ENCODE measurements at regions not wholly inside any gene's neighbourhood (a gene's known extent, or its start where the extent isn't known, plus 50 kb on each side); places are given as distances from the start of the nearest gene placed in this dataset.

DNA sequence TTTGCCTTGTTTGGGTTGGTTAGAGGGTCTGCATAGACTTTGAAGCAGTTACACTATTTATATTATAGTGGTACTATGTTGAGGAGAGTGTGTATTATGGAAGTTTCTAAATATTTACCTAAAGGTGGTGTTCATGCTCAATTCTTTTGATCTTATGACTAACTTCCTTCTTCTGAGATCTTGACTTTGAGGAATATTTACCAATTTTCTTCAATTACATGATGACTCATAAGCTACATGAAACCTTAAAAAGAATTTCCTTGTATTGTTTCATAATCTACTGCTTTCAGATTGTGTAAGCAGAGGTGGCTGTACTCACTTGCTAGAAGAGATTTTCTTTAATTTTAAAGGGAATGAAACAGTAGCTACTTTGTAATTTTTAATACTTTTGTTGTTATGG is 276.1 kb downstream of the TAF11L14 start:
- Histone ChIP-seq H3K9me3 (no peaks in the 10 kb centered on the region), H3K4me1 (no peaks in the 10 kb centered on the region), H3K27me3 (no peaks in the 10 kb centered on the region), H3K4me3 (no peak overlapping the region), H3K27ac (no peak overlapping the region), H3K36me3 (no peaks in the 10 kb centered on the region)
- no peak for TF ChIP-seq POLR2A (IDR thresholded peaks at IDR 0.05)
- TF ChIP-seq, protein P1, sequence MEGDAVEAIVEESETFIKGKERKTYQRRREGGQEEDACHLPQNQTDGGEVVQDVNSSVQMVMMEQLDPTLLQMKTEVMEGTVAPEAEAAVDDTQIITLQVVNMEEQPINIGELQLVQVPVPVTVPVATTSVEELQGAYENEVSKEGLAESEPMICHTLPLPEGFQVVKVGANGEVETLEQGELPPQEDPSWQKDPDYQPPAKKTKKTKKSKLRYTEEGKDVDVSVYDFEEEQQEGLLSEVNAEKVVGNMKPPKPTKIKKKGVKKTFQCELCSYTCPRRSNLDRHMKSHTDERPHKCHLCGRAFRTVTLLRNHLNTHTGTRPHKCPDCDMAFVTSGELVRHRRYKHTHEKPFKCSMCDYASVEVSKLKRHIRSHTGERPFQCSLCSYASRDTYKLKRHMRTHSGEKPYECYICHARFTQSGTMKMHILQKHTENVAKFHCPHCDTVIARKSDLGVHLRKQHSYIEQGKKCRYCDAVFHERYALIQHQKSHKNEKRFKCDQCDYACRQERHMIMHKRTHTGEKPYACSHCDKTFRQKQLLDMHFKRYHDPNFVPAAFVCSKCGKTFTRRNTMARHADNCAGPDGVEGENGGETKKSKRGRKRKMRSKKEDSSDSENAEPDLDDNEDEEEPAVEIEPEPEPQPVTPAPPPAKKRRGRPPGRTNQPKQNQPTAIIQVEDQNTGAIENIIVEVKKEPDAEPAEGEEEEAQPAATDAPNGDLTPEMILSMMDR (IDR thresholded peaks at IDR 0.05 in 4 of 5, conservative IDR thresholded peaks at IDR 0.05 in 1 of 5) = no peak
- ATAC-seq (no peak), DNase-seq (no peak)
- intact Hi-C loops (cut with DNase I; ENCODE audit: low total_unique reads) = no loop called here
- in situ Hi-C loops (cut with MboI; ENCODE audit: low sequenced_read_pairs in 4 of 4) = no loop called here

DNA sequence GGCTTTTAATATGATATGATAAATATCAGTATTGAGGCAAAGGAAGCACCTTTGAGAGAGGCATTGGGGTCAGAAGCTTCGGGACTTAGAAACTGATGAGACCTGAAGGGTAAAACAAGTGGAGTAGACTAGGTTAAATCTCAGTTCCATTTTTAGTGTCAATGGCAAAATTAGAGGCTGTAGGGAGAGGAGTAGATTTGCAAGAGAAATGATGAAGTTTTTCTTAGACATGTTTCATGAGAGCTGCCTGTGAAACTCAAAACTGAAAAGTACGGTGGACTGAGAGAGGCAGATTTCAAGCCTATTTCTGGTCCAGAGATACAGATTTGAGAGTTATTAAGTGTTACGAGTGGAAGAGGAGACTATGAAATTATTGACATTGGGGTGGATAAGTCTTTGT is 278.5 kb downstream of the TAF11L14 start:
- TF ChIP-seq, protein P1 (IDR thresholded peaks at IDR 0.05 in 4 of 5, conservative IDR thresholded peaks at IDR 0.05 in 1 of 5) = no peak
- TF ChIP-seq POLR2A (IDR thresholded peaks at IDR 0.05) = no peak
- intact Hi-C loops (cut with DNase I; ENCODE audit: low total_unique reads) = no loop called here
- DNase-seq (no peak), ATAC-seq (no peak)
- in situ Hi-C loops (cut with MboI; ENCODE audit: low sequenced_read_pairs in 4 of 4) = no loop called here
- Histone ChIP-seq H3K9me3 (no peaks in the 10 kb centered on the region), H3K27ac (no peak overlapping the region), H3K36me3 (no peaks in the 10 kb centered on the region), H3K4me1 (no peaks in the 10 kb centered on the region), H3K4me3 (no peak overlapping the region), H3K27me3 (no peaks in the 10 kb centered on the region)

DNA sequence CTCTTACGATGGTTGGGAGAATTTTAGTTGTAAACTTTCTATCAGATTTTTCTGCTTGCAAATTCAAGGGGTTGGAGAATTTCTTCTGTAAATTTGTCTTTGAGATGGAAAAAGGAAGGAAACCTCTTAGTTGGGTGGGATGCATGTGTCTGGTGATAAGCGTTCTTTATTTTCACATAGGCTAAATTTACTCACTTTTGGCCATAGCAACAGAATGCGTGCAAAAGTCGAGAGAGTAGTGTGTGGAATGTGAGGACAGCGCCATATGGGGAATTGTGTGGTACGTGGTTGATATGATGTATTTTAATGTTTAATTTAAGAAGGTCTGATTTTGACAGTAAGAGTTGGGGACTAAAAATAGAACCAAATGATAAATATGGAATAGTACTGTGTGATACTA is 282.2 kb downstream of the TAF11L14 start:
- intact Hi-C loops (cut with DNase I; ENCODE audit: low total_unique reads) (no loop called here), in situ Hi-C loops (cut with MboI; ENCODE audit: low sequenced_read_pairs in 4 of 4) (no loop called here)

DNA sequence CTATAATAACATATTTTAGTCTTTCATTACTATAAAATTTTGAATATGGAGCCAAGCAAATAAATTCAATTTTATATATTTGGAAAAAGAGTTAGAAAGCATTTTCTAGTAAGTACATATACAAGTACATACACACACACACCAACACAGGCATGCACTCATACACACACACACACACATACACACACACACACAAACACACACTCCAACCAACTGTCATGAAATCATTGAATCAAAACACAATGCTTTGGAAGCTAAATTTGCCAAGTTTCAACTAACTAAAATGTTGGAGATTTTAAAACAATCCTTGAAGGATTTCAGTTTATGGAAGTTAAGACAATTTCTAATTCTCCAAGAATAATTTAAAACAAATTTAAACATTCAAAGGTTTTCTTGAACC is 283.2 kb downstream of the TAF11L14 start:
- H3K9me3 ChIP-seq = no peaks in the 10 kb centered on the region
- H3K27me3 ChIP-seq = no peaks in the 10 kb centered on the region
- H3K4me1 ChIP-seq = no peaks in the 10 kb centered on the region
- no peak overlapping the region for H3K4me3 ChIP-seq
- TF ChIP-seq POLR2A (IDR thresholded peaks at IDR 0.05) = no peak
- TF ChIP-seq, protein P1 (IDR thresholded peaks at IDR 0.05 in 4 of 5, conservative IDR thresholded peaks at IDR 0.05 in 1 of 5) = no peak
- H3K36me3 ChIP-seq = no peaks in the 10 kb centered on the region
- DNase-seq (no peak), ATAC-seq (no peak)
- H3K27ac ChIP-seq = no peak overlapping the region
- intact Hi-C loops (cut with DNase I; ENCODE audit: low total_unique reads) (no loop called here), in situ Hi-C loops (cut with MboI; ENCODE audit: low sequenced_read_pairs in 4 of 4) (no loop called here)

More for the DNA sequence above, 282.2 kb downstream of the TAF11L14 start:
- TF ChIP-seq, protein P1 (IDR thresholded peaks at IDR 0.05 in 4 of 5, conservative IDR thresholded peaks at IDR 0.05 in 1 of 5) = no peak
- no peak for TF ChIP-seq POLR2A (IDR thresholded peaks at IDR 0.05)
- H3K27ac ChIP-seq = no peak overlapping the region
- no peaks in the 10 kb centered on the region for H3K27me3 ChIP-seq
- no peak for DNase-seq
- H3K4me3 ChIP-seq = no peak overlapping the region
- no peak for ATAC-seq
- no peaks in the 10 kb centered on the region for H3K9me3 ChIP-seq
- H3K36me3 ChIP-seq = no peaks in the 10 kb centered on the region
- no peaks in the 10 kb centered on the region for H3K4me1 ChIP-seq

DNA sequence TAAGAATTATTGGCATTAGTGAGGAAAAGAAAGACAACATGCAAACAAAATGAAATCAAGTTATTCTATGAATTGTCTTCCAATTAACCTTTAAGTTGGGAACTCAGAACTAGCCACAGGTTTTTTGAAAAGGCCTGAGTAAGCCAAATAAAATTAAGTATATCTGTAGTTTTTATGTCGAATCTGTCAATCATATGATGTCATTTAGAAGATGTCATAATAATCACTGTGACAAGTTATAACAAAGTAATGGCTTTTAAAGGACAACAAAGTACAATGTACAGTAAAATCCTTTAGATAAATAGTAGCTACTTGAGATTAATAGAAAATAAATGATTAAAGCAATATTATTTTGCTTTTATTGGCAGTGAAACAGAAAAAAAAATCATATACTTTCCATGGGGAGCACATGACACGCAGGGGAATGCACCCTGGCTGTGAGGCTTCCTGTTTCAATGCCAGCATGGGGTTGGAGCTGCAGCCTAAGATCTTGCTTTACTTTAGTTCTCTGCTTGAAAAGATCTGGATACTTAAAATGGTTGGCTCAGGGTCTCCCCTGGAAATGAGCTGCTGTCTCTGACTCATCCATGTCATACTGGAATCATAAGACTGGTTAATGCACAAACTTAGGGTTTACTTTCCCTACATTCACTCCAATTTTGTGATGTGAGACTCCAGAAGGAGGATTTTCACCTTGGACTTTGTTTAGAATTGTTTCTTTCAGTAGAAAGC is 284.3 kb downstream of the TAF11L14 start:
- Histone ChIP-seq H3K9me3 (no peaks in the 10 kb centered on the region), H3K27ac (no peak overlapping the region), H3K4me3 (no peak overlapping the region), H3K27me3 (no peaks in the 10 kb centered on the region), H3K4me1 (no peaks in the 10 kb centered on the region), H3K36me3 (no peaks in the 10 kb centered on the region)
- in situ Hi-C loops (cut with MboI; ENCODE audit: low sequenced_read_pairs in 4 of 4) (no loop called here), intact Hi-C loops (cut with DNase I; ENCODE audit: low total_unique reads) (no loop called here)
- no peak for TF ChIP-seq POLR2A (IDR thresholded peaks at IDR 0.05)
- TF ChIP-seq, protein P1 (IDR thresholded peaks at IDR 0.05 in 4 of 5, conservative IDR thresholded peaks at IDR 0.05 in 1 of 5) = no peak
- ATAC-seq = no peak
- DNase-seq = no peak
